ENCODE measurements at regions not wholly inside any gene's neighbourhood (a gene's known extent, or its start where the extent isn't known, plus 50 kb on each side); places are given as distances from the start of the nearest gene placed in this dataset.

DNA sequence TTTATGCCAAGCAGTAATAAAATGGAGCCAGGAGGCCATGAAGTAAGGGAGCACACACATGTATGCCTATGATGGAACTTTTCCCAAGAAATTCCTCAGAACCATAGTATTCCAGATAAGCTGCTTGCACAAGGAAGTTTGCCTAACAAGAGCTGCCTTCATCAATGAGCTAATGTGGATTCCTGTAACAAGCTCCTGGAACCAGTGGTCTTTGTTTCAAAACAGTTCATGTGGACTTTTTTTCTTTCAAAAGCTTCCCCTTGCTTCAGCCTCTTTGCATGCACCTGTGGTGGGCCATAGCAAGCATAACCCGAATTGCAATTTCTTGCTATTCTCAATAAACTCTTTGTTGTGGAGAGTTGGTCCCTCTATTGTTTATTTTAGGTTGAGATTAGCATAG, 359.6 kb downstream of the UTRN start:
- intact Hi-C loops (cut with micrococcal nuclease; ENCODE audit: unreplicated experiment): no loop called here
- Histone ChIP-seq H3K9me3 (no peaks in the 10 kb centered on the region), H3K27me3 (replicated peaks; ENCODE audit: control insufficient read depth, insufficient read depth, low read length) (no peaks in the 10 kb centered on the region), H3K4me3 (ENCODE audit: low read depth, low read length) (no peak overlapping the region), H3K4me1 (peaks cover 28% of the 10 kb centered on the region), H3K36me3 (ENCODE audit: control insufficient read depth, insufficient read depth, low read length) (no peaks in the 10 kb centered on the region)
- no TSS peak for BruUV-seq (replicated peaks)
- DNase-seq: no peak
- Mint-ChIP-seq H3K4me1 (ENCODE audit: low read depth, unreplicated experiment) (peaks cover 20% of the 10 kb centered on the region), H3K4me3 (ENCODE audit: unreplicated experiment) (no peak overlapping the region), H3K27me3 (ENCODE audit: insufficient read depth, unreplicated experiment) (no peaks in the 10 kb centered on the region), H3K9me3 (ENCODE audit: unreplicated experiment) (no peaks in the 10 kb centered on the region), H3K36me3 (ENCODE audit: insufficient read depth, unreplicated experiment) (peaks cover 8% of the 10 kb centered on the region), H3K27ac (ENCODE audit: unreplicated experiment) (no peak overlapping the region)
- TF ChIP-seq, protein P1, sequence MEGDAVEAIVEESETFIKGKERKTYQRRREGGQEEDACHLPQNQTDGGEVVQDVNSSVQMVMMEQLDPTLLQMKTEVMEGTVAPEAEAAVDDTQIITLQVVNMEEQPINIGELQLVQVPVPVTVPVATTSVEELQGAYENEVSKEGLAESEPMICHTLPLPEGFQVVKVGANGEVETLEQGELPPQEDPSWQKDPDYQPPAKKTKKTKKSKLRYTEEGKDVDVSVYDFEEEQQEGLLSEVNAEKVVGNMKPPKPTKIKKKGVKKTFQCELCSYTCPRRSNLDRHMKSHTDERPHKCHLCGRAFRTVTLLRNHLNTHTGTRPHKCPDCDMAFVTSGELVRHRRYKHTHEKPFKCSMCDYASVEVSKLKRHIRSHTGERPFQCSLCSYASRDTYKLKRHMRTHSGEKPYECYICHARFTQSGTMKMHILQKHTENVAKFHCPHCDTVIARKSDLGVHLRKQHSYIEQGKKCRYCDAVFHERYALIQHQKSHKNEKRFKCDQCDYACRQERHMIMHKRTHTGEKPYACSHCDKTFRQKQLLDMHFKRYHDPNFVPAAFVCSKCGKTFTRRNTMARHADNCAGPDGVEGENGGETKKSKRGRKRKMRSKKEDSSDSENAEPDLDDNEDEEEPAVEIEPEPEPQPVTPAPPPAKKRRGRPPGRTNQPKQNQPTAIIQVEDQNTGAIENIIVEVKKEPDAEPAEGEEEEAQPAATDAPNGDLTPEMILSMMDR (IDR thresholded peaks at IDR 0.05; ENCODE audit: insufficient read depth in 1 of 2, low read depth in 1 of 2, low read length in 1 of 2, severe bottlenecking in 1 of 2, unreplicated experiment in 1 of 2): no peak
- ChIA-PET POLR2A (no interaction called here), CTCF (interaction anchor here (1.3 kb wide), 1 partner anchor 16 kb away, joined by 3 read pairs; no protein-coding TSS in a partner anchor)

DNA sequence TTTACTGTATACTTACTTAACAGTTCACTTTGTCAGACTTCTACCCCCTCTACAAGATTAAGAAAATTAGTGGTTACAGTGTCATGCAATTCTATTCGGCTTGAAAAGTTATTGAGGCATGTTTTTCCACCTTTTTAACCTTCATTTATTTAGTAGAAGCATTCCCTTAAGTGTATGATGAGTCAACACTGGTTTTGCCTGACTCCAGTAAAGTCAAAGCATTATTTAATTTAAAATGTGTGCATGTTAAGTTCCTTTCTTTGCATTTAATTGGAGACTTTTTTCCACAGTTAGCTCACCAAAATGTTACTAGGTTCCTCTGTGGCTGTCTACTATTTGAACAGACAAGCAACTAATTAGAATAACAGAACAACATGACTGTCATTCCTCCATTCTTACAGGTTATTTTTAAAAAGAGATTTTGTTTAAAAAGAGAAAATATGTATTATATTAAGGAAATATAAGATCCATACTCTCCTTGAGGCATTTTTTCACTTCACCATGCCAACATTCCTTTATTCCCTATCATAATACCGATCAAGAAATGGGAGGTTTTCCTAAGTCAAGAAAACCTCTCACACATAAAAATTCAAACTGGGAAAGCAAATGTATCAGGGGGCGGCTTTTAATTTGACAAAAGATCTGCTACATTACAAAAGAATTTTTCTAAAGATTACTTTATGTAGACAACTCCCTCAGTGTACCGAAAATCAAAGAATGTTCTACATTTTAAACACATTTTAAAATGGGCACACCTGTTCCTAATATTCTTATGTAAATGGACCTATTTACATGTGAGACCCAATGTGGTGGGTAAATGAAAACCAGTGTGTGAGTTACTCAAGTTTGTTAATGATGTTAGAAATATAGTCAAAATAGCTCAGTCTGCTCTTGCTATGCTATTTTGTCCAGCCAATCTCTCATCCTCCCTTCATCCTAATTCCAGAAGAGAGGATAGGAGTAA, 361.2 kb downstream of the UTRN start:
- H3K27me3 ChIP-seq (replicated peaks; ENCODE audit: control insufficient read depth, insufficient read depth, low read length): no peaks in the 10 kb centered on the region
- H3K27me3 Mint-ChIP-seq (ENCODE audit: insufficient read depth, unreplicated experiment): no peaks in the 10 kb centered on the region
- ChIA-PET POLR2A (no interaction called here), CTCF (no interaction called here)
- H3K4me1 ChIP-seq: peaks cover 30% of the 10 kb centered on the region
- H3K9me3 Mint-ChIP-seq (ENCODE audit: unreplicated experiment): no peaks in the 10 kb centered on the region
- peaks cover 21% of the 10 kb centered on the region for H3K4me1 Mint-ChIP-seq (ENCODE audit: low read depth, unreplicated experiment)
- H3K36me3 Mint-ChIP-seq (ENCODE audit: insufficient read depth, unreplicated experiment): peaks cover 16% of the 10 kb centered on the region
- H3K36me3 ChIP-seq (ENCODE audit: control insufficient read depth, insufficient read depth, low read length): no peaks in the 10 kb centered on the region
- no peak overlapping the region for H3K4me3 Mint-ChIP-seq (ENCODE audit: unreplicated experiment)
- BruUV-seq (replicated peaks): no TSS peak
- H3K27ac Mint-ChIP-seq (ENCODE audit: unreplicated experiment): no peak overlapping the region
- no peak overlapping the region for H3K4me3 ChIP-seq (ENCODE audit: low read depth, low read length)
- TF ChIP-seq, protein P1 (IDR thresholded peaks at IDR 0.05; ENCODE audit: insufficient read depth in 1 of 2, low read depth in 1 of 2, low read length in 1 of 2, severe bottlenecking in 1 of 2, unreplicated experiment in 1 of 2): no peak
- no peaks in the 10 kb centered on the region for H3K9me3 ChIP-seq
- intact Hi-C loops (cut with micrococcal nuclease; ENCODE audit: unreplicated experiment): no loop called here
- no peak for DNase-seq

DNA sequence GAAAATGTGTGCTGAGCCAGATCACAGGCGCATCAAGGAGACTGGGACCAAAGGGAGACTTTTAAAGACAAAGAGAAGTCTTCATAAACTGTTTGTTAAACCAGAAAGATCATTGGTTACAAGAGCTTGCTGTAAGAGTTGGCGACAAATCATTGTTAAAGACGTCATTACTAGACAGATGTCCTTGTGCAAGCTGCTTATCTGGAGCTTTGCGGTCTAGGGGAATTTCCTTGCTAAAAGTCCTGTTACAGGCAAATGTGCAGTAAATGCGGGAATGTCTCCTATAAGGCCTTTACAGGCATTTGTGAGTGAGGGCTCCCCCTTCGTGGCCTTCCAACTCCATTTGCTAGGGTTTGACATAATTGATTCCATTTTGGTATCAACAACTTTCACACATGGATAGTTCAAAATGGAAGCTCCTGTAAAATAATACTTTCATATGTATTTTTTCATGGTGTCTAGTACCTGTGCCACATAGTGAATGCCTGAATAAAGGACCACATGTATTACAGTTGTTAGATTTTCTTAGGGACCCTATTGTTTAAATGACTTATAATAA, 362.4 kb downstream of the UTRN start:
- DNase-seq: no peak
- no peaks in the 10 kb centered on the region for H3K36me3 ChIP-seq (ENCODE audit: control insufficient read depth, insufficient read depth, low read length)
- H3K4me1 ChIP-seq: peaks cover 41% of the 10 kb centered on the region
- H3K27ac Mint-ChIP-seq (ENCODE audit: unreplicated experiment): no peak overlapping the region
- POLR2A ChIA-PET: no interaction called here
- intact Hi-C loops (cut with micrococcal nuclease; ENCODE audit: unreplicated experiment): no loop called here
- H3K4me3 Mint-ChIP-seq (ENCODE audit: unreplicated experiment): no peak overlapping the region
- CTCF ChIA-PET: no interaction called here
- peaks cover 32% of the 10 kb centered on the region for H3K4me1 Mint-ChIP-seq (ENCODE audit: low read depth, unreplicated experiment)
- H3K36me3 Mint-ChIP-seq (ENCODE audit: insufficient read depth, unreplicated experiment): peaks cover 16% of the 10 kb centered on the region
- no peaks in the 10 kb centered on the region for H3K27me3 ChIP-seq (replicated peaks; ENCODE audit: control insufficient read depth, insufficient read depth, low read length)
- H3K4me3 ChIP-seq (ENCODE audit: low read depth, low read length): no peak overlapping the region
- no peaks in the 10 kb centered on the region for H3K27me3 Mint-ChIP-seq (ENCODE audit: insufficient read depth, unreplicated experiment)
- no peaks in the 10 kb centered on the region for H3K9me3 ChIP-seq
- no peaks in the 10 kb centered on the region for H3K9me3 Mint-ChIP-seq (ENCODE audit: unreplicated experiment)
- TF ChIP-seq, protein P1 (IDR thresholded peaks at IDR 0.05; ENCODE audit: insufficient read depth in 1 of 2, low read depth in 1 of 2, low read length in 1 of 2, severe bottlenecking in 1 of 2, unreplicated experiment in 1 of 2): no peak
- no TSS peak for BruUV-seq (replicated peaks)
